ENCODE measurements at regions not wholly inside any gene's neighbourhood (a gene's known extent, or its start where the extent isn't known, plus 50 kb on each side); places are given as distances from the start of the nearest gene placed in this dataset.

DNA sequence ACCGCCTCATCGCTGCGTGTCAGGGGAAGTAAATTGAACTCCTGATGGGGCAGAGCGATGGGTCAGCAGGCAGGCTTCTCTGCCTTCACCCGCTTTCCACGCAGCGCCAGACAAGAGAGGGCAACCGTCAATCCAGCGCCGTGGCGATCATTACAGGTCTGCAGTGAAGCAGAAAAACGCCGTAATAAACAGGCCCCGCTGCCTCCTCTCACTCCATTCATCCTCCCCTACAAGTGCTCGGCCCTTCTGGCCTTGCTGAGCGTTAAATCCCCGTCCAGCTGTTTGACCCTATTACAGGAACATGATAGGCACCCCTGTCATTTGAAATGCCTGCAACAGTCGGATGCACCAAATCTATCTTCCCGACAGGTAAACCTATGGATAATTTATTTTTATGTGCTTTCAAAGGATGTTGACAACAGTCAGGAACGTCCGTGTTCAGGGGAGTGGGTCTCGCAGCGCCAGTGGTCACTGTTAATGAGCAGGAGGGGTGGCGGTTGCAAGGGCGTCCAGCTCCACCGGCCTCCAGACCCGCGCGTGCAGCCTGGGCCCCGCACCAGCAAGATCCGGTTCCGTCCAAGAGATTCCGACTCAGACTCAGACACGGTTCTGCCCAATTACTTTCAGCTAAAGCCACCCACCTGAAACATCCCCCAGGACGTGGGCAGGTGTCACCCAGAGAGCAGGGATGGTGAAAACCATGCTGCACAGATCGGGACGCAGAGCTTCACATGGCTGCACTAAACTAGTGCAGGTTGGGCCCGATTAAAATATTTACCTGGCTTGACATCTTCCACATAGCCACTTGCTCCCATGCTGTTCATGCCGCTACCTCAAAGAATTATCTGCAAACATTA, 508.0 kb upstream of the MGMT start:
- TF ChIP-seq NR4A1 (CRISPR knock-in tag; IDR thresholded peaks at IDR 0.05) = no peak
- TF ChIP-seq NR4A1 (tag; IDR thresholded peaks at IDR 0.05) = no peak
- no peak for TF ChIP-seq ZFPM2 (CRISPR knock-in tag; IDR thresholded peaks at IDR 0.05)
- no peak for TF ChIP-seq NFYB (IDR thresholded peaks at IDR 0.05; ENCODE audit: extremely low read depth, insufficient read length)
- TF ChIP-seq, protein P1, sequence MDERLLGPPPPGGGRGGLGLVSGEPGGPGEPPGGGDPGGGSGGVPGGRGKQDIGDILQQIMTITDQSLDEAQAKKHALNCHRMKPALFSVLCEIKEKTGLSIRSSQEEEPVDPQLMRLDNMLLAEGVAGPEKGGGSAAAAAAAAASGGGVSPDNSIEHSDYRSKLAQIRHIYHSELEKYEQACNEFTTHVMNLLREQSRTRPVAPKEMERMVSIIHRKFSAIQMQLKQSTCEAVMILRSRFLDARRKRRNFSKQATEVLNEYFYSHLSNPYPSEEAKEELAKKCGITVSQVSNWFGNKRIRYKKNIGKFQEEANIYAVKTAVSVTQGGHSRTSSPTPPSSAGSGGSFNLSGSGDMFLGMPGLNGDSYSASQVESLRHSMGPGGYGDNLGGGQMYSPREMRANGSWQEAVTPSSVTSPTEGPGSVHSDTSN (CRISPR knock-in tag; IDR thresholded peaks at IDR 0.05; ENCODE audit: low read depth) = no peak
- TF ChIP-seq, protein P1 (tag; conservative IDR thresholded peaks at IDR 0.05; ENCODE audit: low read depth) = no peak
- Histone ChIP-seq H3K79me2 (ENCODE audit: control insufficient read depth, insufficient read depth, low read length) (no peaks in the 10 kb centered on the region), H3K27ac (ENCODE audit: extremely low read depth, low read depth, low read length) (no peak overlapping the region), H3K9ac (ENCODE audit: insufficient read depth in 1 of 2, low read depth in 2 of 2, low read length in 2 of 2) (no peak overlapping the region), H2AFZ (ENCODE audit: low read depth, low read length) (no peak overlapping the region), H3K36me3 (ENCODE audit: control insufficient read depth, insufficient read depth, low read length) (no peaks in the 10 kb centered on the region), H3K4me2 (ENCODE audit: insufficient read depth, low read length) (no peak overlapping the region), H3K4me1 (replicated peaks in 1 of 2; ENCODE audit: control insufficient read depth in 2 of 2, insufficient read depth in 2 of 2, low read length in 2 of 2) (no peaks in the 10 kb centered on the region), H3K4me3 (no peak overlapping the region), H4K20me1 (replicated peaks; ENCODE audit: control insufficient read depth, insufficient read depth, low read length) (no peaks in the 10 kb centered on the region), H3K9me1 (ENCODE audit: control insufficient read depth, insufficient read depth, low read length) (no peaks in the 10 kb centered on the region), H3K9me3 (replicated peaks; ENCODE audit: control insufficient read depth, insufficient read depth, low read depth, low read length) (no peaks in the 10 kb centered on the region), H3K27me3 (ENCODE audit: control insufficient read depth in 2 of 2, insufficient read depth in 2 of 2, low read length in 2 of 2) (peaks cover 0 to 30% of the 10 kb centered on the region in 2 experiments; a peak in 2 of 5 replicates)
- ChIA-PET CTCF (ENCODE audit: low intra/inter-chr PET ratio) (no interaction called here), POLR2A (interaction anchor here (0.5 to 0.7 kb wide), 2 partner anchors 18 to 37 kb away, joined by 3 to 4 read pairs; no protein-coding TSS in a partner anchor)
- intact Hi-C loops (cut with micrococcal nuclease) (no loop called here), in situ Hi-C loops (cut with MboI) (no loop called here)
- FAIRE-seq (no peak), DNase-seq (ENCODE audit: extremely low read depth in 1 of 4, low spot score in 3 of 4) (no peak), ATAC-seq (no peak)
- no TSS peak for BruUV-seq (replicated peaks)
- 2% methylated on average over 34 of the region's 39 CpGs for WGBS (ENCODE audit: insufficient coverage, low coverage, missing lambda C conversion rate)

Measured in K562 (cell line).